K562 (cell line): ENCODE measurements at regions not wholly inside any gene's neighbourhood (a gene's known extent, or its start where the extent isn't known, plus 50 kb on each side); places are given as distances from the start of the nearest gene placed in this dataset.

Experiments
- ATAC-seq: fragments of 200-7000 bp; cut with Tn5 transposase; 3 replicates; pipeline ENCODE4 v1.9.1; 2020; ENCODE audit warnings: moderate library complexity
- BruUV-seq: library from RNA; stranded (reverse); fragments of 400-500 nt; replicated peaks from 2 replicates; lab custom pipeline; 2021; lab: Mats Ljungman, UMichigan
- CTCF ChIA-PET: fragments of 300-600 bp; formaldehyde crosslinking; extraction: SDS; loops from one replicate; lab custom pipeline; 2021; ENCODE audit warnings: low intra/inter-chr PET ratio; lab: Yijun Ruan, JAX
- POLR2A ChIA-PET: fragments of 300-600, 350-650 bp; sonication (Branson Sonifier 250); formaldehyde crosslinking; extraction: SDS; loops from one replicate; lab custom pipeline; 2021; ENCODE audit warnings: antibody characterized with exemption, inconsistent platforms; lab: Yijun Ruan, JAX
- DNase-seq, 4 experiments: peaks; one replicate each; pipeline versions ENCODE4 v3.0.0 to v3.0.0-alpha.2; 2011 to 2018; ENCODE audit warnings: low spot score in 3 of 4, mixed read lengths in 3 of 4; ENCODE audit errors: extremely low read depth in 1 of 4
- FAIRE-seq: peaks from 2 replicates; lab custom pipeline; 2011; peaks lifted over from hg19 to GRCh38; lab: Jason Lieb, UNC
- H2AFZ ChIP-seq: 2 replicates; pipeline ENCODE4 v1.6.0; 2011; ENCODE audit warnings: low read depth, low read length, control low read depth, inconsistent platforms
- H3K27ac ChIP-seq: fragments of 200-600 bp; 3 replicates; pipeline ENCODE4 v1.8.0; 2011; ENCODE audit warnings: low read depth, mild to moderate bottlenecking, control low read depth, inconsistent platforms, low read length, moderate library complexity, mixed read lengths; ENCODE audit errors: extremely low read depth
- H3K27me3 ChIP-seq, 2 experiments: fragments of 300-600 bp in 1 of 2; 2 replicates in 1 of 2; 3 replicates in 1 of 2; pipeline versions ENCODE4 v1.6.0 to v1.8.0; 2011; ENCODE audit warnings: inconsistent platforms in 2 of 2, low read length in 2 of 2, mild to moderate bottlenecking in 1 of 2, mixed read lengths in 1 of 2, moderate library complexity in 1 of 2; ENCODE audit not compliant: control insufficient read depth in 2 of 2, insufficient read depth in 2 of 2
- H3K36me3 ChIP-seq: fragments of 300-600 bp; 3 replicates; pipeline ENCODE4 v1.8.0; 2011; ENCODE audit warnings: mild to moderate bottlenecking, low read length, inconsistent platforms; ENCODE audit not compliant: control insufficient read depth, insufficient read depth
- H3K4me1 ChIP-seq, 2 experiments: fragments of 200-600 bp in 1 of 2; replicated peaks in 1 of 2; 2 replicates in 1 of 2; 3 replicates in 1 of 2; pipeline versions ENCODE4 v1.5.1 to v1.8.0; 2011; ENCODE audit warnings: inconsistent platforms in 2 of 2, low read length in 2 of 2, mild to moderate bottlenecking in 1 of 2, mixed read lengths in 1 of 2, moderate library complexity in 1 of 2; ENCODE audit not compliant: control insufficient read depth in 2 of 2, insufficient read depth in 2 of 2
- H3K4me2 ChIP-seq: 2 replicates; pipeline ENCODE4 v1.6.1; 2011; ENCODE audit warnings: low read length, control low read depth, inconsistent platforms, mixed read lengths; ENCODE audit not compliant: insufficient read depth
- H3K4me3 ChIP-seq: fragments of 200-600 bp; sonication (generic), shearing (Covaris generic); 2 replicates; pipeline ENCODE4 v1.5.1; 2016; ENCODE audit warnings: control low read depth, inconsistent platforms
- H3K79me2 ChIP-seq: fragments of 200-600 bp; 3 replicates; pipeline ENCODE4 v1.8.0; 2011; ENCODE audit warnings: low read length, inconsistent platforms; ENCODE audit not compliant: control insufficient read depth, insufficient read depth
- H3K9ac ChIP-seq, 2 experiments: 2 replicates each; pipeline versions ENCODE4 v1.6.0 to v1.6.1; 2011; ENCODE audit warnings: low read depth in 2 of 2, low read length in 2 of 2, control low read depth in 1 of 2, inconsistent platforms in 1 of 2, mild to moderate bottlenecking in 1 of 2, mixed read lengths in 1 of 2; ENCODE audit not compliant: insufficient read depth in 1 of 2
- H3K9me1 ChIP-seq: one replicate; pipeline ENCODE4 v1.6.0; 2011; ENCODE audit warnings: inconsistent platforms, mild to moderate bottlenecking, low read length, moderate library complexity; ENCODE audit not compliant: control insufficient read depth, insufficient read depth
- H3K9me3 ChIP-seq: replicated peaks from 2 replicates; pipeline ENCODE4 v1.5.1; 2011; ENCODE audit warnings: low read depth, low read length, inconsistent platforms; ENCODE audit not compliant: control insufficient read depth, insufficient read depth
- H4K20me1 ChIP-seq: replicated peaks from 2 replicates; pipeline ENCODE4 v1.6.1; 2011; ENCODE audit warnings: low read length, inconsistent platforms, mixed read lengths; ENCODE audit not compliant: control insufficient read depth, insufficient read depth
- ATF7 ChIP-seq: fragments of 450-650 bp; IDR thresholded peaks from 2 replicates; pipeline ENCODE4 v1.7.1; 2014; ENCODE audit warnings: mild to moderate bottlenecking, moderate library complexity
- BHLHE40 ChIP-seq: IDR thresholded peaks from 2 replicates; pipeline ENCODE4 v1.6.1; 2011; ENCODE audit warnings: low read length, improper control_type of control experiment
- CREB3 ChIP-seq: fragments of 450-650 bp; conservative IDR thresholded peaks from 2 replicates; pipeline ENCODE4 v1.6.1; 2016; ENCODE audit warnings: missing genetic modification characterization, low read depth, mild to moderate bottlenecking, missing compliant biosample characterization, moderate library complexity
- IRF9 ChIP-seq: fragments of 450-650 bp; IDR thresholded peaks from 2 replicates; pipeline ENCODE4 v1.6.1; 2016; ENCODE audit warnings: missing biosample characterization, missing genetic modification characterization
- MCM3 ChIP-seq: fragments of 450-650 bp; IDR thresholded peaks from 2 replicates; pipeline ENCODE4 v1.6.1; 2016
- MTA1 ChIP-seq: fragments of 450-650 bp; IDR thresholded peaks from 2 replicates; pipeline ENCODE4 v1.6.1; 2017; ENCODE audit warnings: borderline replicate concordance
- RBM14 ChIP-seq: fragments of 200-400 bp; formaldehyde crosslinking; IDR thresholded peaks from 2 replicates; pipeline ENCODE4 v1.6.1; 2018; ENCODE audit warnings: low read depth, mild to moderate bottlenecking, low read length, moderate library complexity, borderline replicate concordance; ENCODE audit not compliant: insufficient read depth
- SRF ChIP-seq, 2 experiments: fragments of 250-450, 450-650 bp in 1 of 2; sonication (Bioruptor Pico) in 1 of 2; sonication (generic) in 1 of 2; formaldehyde crosslinking; IDR thresholded peaks; 2 replicates each; pipeline versions ENCODE4 v1.5.0 to v1.5.1; 2020 to 2022; ENCODE audit warnings: mild to moderate bottlenecking in 1 of 2, missing genetic modification reagents in 1 of 2
- TFE3 ChIP-seq: fragments of 450-650 bp; formaldehyde crosslinking; IDR thresholded peaks from 2 replicates; pipeline ENCODE4 v1.4.0; 2020; ENCODE audit warnings: mild to moderate bottlenecking, mixed read lengths
- ZNF3 ChIP-seq: fragments of 250-450 bp; sonication (Bioruptor Pico); IDR thresholded peaks from 2 replicates; pipeline ENCODE4 v1.5.0; 2021; ENCODE audit warnings: mild to moderate bottlenecking, moderate library complexity
- WGBS: fragments of 100-300 bp; shearing (Covaris generic); methylation state at CpG from one replicate; pipeline ENCODE4 v1.1.6; 2016; ENCODE audit warnings: low coverage, mixed read lengths; ENCODE audit not compliant: insufficient coverage; ENCODE audit errors: missing lambda C conversion rate; 5-methylcytosine and 5-hydroxymethylcytosine counted together
- in situ Hi-C: fragments of 300-500 bp; cut with MboI; formaldehyde crosslinking; loops from 4 replicates; pipeline ENCODE4 v1.15.0; 2018; ENCODE audit warnings: inconsistent platforms, mixed read lengths
- intact Hi-C: fragments of 100-400 bp; cut with micrococcal nuclease; formaldehyde crosslinking; loops from 2 replicates; pipeline ENCODE4 v1.14.2; 2022

GRCh38 chr5:7220156-7220555 lies 175.8 kb upstream of the ADCY2 start (continued):
- no peak for TF ChIP-seq TFE3 (CRISPR knock-in tag)
- TF ChIP-seq CREB3 (tag): no peak

GRCh38 chr5:7221041-7221440 lies 174.9 kb upstream of the ADCY2 start:
- FAIRE-seq: peak; percentile 11

More at GRCh38 chr5:7221041-7221440, 174.9 kb upstream of the ADCY2 start:
- H3K27me3 ChIP-seq: no peaks in the 10 kb centered on the region; a peak in 1 of 5 replicates
- in situ Hi-C loops: no loop called here
- DNase-seq: no peak
- no peak overlapping the region for H3K9ac ChIP-seq
- BruUV-seq: no TSS peak
- no peaks in the 10 kb centered on the region for H3K36me3 ChIP-seq
- no peak overlapping the region for H3K27ac ChIP-seq
- no peak overlapping the region for H3K4me2 ChIP-seq
- no peaks in the 10 kb centered on the region for H3K9me3 ChIP-seq
- no peak for TF ChIP-seq BHLHE40
- TF ChIP-seq MTA1: no peak
- TF ChIP-seq ZNF3 (CRISPR knock-in tag): no peak
- TF ChIP-seq SRF (CRISPR knock-in tag; IDR thresholded peaks at IDR 0.05): no peak
- no peak for TF ChIP-seq ATF7
- no peak for TF ChIP-seq MCM3
- no peak for TF ChIP-seq IRF9
- no peak for TF ChIP-seq RBM14
- TF ChIP-seq, all 486 proteins: peak for 0
- no peaks in the 10 kb centered on the region for H4K20me1 ChIP-seq
- ChIA-PET CTCF (no interaction called here), POLR2A (no interaction called here)
- H3K4me3 ChIP-seq: no peak overlapping the region
- intact Hi-C loops: no loop called here
- H2AFZ ChIP-seq: no peak overlapping the region
- 0% methylated on average over 3 of the region's 3 CpGs for whole genome bisulfite sequencing
- no peaks in the 10 kb centered on the region for H3K4me1 ChIP-seq
- ATAC-seq: no peak
- no peaks in the 10 kb centered on the region for H3K79me2 ChIP-seq
- no peaks in the 10 kb centered on the region for H3K9me1 ChIP-seq
